ENCODE measurements at regions not wholly inside any gene's neighbourhood (a gene's known extent, or its start where the extent isn't known, plus 50 kb on each side); places are given as distances from the start of the nearest gene placed in this dataset.

DNA sequence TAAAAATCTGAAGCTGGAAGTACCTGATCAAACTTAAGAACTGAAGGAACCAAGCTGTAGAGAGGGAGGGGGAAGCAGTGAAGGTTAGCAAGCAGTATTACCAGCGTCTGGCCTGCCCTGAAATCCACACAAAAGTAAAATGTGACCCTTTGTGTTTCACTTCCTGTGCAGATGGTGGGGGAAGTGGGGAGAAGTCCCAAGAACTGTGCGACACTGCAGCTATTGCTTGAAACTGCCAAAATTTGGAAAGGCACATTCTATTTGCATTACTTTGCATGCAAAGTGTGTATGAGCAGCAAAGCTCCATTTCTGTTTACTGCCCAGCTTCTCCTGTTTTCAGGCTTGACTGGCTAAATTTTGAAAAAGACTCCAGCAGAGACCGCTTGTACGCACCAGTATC is 72.1 kb upstream of the BMAL1 start:
- intact Hi-C loops (cut with micrococcal nuclease; ENCODE audit: unreplicated experiment), result no loop called here
- DNase-seq, result no peak
- BruUV-seq (replicated peaks), result no TSS peak
- H3K4me1 Mint-ChIP-seq (ENCODE audit: low read depth, unreplicated experiment), result peaks cover 24% of the 10 kb centered on the region
- peaks cover 11% of the 10 kb centered on the region for H3K36me3 Mint-ChIP-seq (ENCODE audit: insufficient read depth, unreplicated experiment)
- H3K27ac Mint-ChIP-seq (ENCODE audit: unreplicated experiment), result no peak overlapping the region
- H3K9me3 Mint-ChIP-seq (ENCODE audit: low read depth, unreplicated experiment), result peaks cover 2% of the 10 kb centered on the region
- H3K4me3 Mint-ChIP-seq (ENCODE audit: low read depth, unreplicated experiment), result no peak overlapping the region
- CTCF ChIA-PET, result no interaction called here
- TF ChIP-seq, protein P1, sequence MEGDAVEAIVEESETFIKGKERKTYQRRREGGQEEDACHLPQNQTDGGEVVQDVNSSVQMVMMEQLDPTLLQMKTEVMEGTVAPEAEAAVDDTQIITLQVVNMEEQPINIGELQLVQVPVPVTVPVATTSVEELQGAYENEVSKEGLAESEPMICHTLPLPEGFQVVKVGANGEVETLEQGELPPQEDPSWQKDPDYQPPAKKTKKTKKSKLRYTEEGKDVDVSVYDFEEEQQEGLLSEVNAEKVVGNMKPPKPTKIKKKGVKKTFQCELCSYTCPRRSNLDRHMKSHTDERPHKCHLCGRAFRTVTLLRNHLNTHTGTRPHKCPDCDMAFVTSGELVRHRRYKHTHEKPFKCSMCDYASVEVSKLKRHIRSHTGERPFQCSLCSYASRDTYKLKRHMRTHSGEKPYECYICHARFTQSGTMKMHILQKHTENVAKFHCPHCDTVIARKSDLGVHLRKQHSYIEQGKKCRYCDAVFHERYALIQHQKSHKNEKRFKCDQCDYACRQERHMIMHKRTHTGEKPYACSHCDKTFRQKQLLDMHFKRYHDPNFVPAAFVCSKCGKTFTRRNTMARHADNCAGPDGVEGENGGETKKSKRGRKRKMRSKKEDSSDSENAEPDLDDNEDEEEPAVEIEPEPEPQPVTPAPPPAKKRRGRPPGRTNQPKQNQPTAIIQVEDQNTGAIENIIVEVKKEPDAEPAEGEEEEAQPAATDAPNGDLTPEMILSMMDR (IDR thresholded peaks at IDR 0.05; ENCODE audit: unreplicated experiment), result no peak
- H3K27me3 Mint-ChIP-seq (ENCODE audit: unreplicated experiment), result no peaks in the 10 kb centered on the region

DNA sequence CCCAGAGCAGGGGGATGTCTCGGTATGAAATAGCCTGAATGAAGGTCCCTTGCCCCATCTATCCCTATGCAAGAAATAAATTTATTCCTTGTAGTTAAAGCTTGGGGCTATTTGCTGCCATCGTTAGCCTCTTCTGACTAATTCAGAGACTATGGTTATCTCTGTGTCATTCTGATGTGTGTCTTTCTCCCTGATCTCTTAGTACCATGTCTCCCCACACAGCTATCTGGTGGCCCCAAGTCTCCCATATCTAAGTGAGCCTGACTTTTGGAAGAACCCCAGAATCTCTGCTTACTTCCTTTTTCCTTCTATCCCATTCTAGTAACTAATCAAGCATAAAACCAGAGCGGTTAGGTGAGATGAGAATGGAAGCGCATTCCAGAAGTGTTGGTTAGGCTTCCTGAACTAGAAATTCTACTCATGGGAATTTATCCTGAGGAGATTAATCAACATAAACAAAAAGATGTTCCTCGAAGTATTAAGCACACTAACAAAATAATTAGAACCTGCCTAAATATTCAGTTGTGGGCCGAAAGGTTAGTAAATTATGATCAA is 71.4 kb upstream of the BMAL1 start:
- H3K4me3 Mint-ChIP-seq (ENCODE audit: low read depth, unreplicated experiment), result no peak overlapping the region
- TF ChIP-seq, protein P1 (IDR thresholded peaks at IDR 0.05; ENCODE audit: unreplicated experiment), result no peak
- intact Hi-C loops (cut with micrococcal nuclease; ENCODE audit: unreplicated experiment), result no loop called here
- H3K27me3 Mint-ChIP-seq (ENCODE audit: unreplicated experiment), result no peaks in the 10 kb centered on the region
- no peak overlapping the region for H3K27ac Mint-ChIP-seq (ENCODE audit: unreplicated experiment)
- BruUV-seq (replicated peaks), result no TSS peak
- H3K36me3 Mint-ChIP-seq (ENCODE audit: insufficient read depth, unreplicated experiment), result peaks cover 11% of the 10 kb centered on the region
- CTCF ChIA-PET, result interaction anchor here (0.8 kb wide), 1 partner anchor 19 kb away, joined by 4 read pairs; no protein-coding TSS in a partner anchor
- H3K4me1 Mint-ChIP-seq (ENCODE audit: low read depth, unreplicated experiment), result peaks cover 24% of the 10 kb centered on the region
- DNase-seq, result no peak
- H3K9me3 Mint-ChIP-seq (ENCODE audit: low read depth, unreplicated experiment), result no peaks in the 10 kb centered on the region

DNA sequence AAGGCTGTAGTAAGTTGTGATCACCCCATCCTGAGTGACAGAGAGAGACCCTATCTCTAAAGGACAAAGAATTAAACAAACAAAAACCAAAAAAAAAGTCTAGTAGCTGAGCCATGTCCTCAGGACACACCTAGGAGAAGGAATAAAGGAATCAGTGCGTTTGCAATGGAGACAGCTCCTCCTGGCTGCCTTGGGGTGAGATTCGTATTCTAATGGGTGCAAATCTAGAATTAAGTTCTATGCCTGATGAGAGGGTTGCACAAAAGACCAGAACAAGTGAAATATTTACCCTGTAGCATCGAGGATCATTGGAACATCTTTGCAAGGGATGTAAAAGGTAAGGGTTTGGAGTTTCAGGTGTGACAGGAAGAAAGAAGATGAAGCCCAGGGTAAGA is 70.3 kb upstream of the BMAL1 start:
- H3K9me3 Mint-ChIP-seq (ENCODE audit: low read depth, unreplicated experiment), result no peaks in the 10 kb centered on the region
- H3K27ac Mint-ChIP-seq (ENCODE audit: unreplicated experiment), result peak overlapping the region; percentile 88
- CTCF ChIA-PET, result interaction anchor here (0.6 to 1.9 kb wide), 5 partner anchors 69 to 1685 kb away, joined by 3 to 6 read pairs (median 3); partner anchors contain the start of gene CYP2R1
- BruUV-seq (replicated peaks), result no TSS peak
- DNase-seq, result no peak
- TF ChIP-seq, protein P1 (IDR thresholded peaks at IDR 0.05; ENCODE audit: unreplicated experiment), result no peak
- peak overlapping the region; percentile 71 for H3K4me3 Mint-ChIP-seq (ENCODE audit: low read depth, unreplicated experiment)
- H3K27me3 Mint-ChIP-seq (ENCODE audit: unreplicated experiment), result no peaks in the 10 kb centered on the region
- H3K36me3 Mint-ChIP-seq (ENCODE audit: insufficient read depth, unreplicated experiment), result peaks cover 11% of the 10 kb centered on the region
- intact Hi-C loops (cut with micrococcal nuclease; ENCODE audit: unreplicated experiment), result loop anchor here (1.0 kb wide), 1 partner anchor 243 kb away; no protein-coding TSS in a partner anchor
- H3K4me1 Mint-ChIP-seq (ENCODE audit: low read depth, unreplicated experiment), result peaks cover 24% of the 10 kb centered on the region

- TF ChIP-seq, protein P1 (IDR thresholded peaks at IDR 0.05; ENCODE audit: unreplicated experiment), result no peak
- DNase-seq, result peak; percentile 25
- H3K4me1 Mint-ChIP-seq (ENCODE audit: low read depth, unreplicated experiment), result peaks cover 24% of the 10 kb centered on the region
- CTCF ChIA-PET, result interaction anchor here (0.6 to 1.9 kb wide), 7 partner anchors 29 to 552 kb away, joined by 3 to 6 read pairs (median 4); no protein-coding TSS in a partner anchor
- H3K4me3 Mint-ChIP-seq (ENCODE audit: low read depth, unreplicated experiment), result peak overlapping the region; percentile 71
- H3K36me3 Mint-ChIP-seq (ENCODE audit: insufficient read depth, unreplicated experiment), result peaks cover 11% of the 10 kb centered on the region
- H3K27me3 Mint-ChIP-seq (ENCODE audit: unreplicated experiment), result no peaks in the 10 kb centered on the region
- H3K9me3 Mint-ChIP-seq (ENCODE audit: low read depth, unreplicated experiment), result no peaks in the 10 kb centered on the region
- BruUV-seq (replicated peaks), result no TSS peak
- intact Hi-C loops (cut with micrococcal nuclease; ENCODE audit: unreplicated experiment), result loop anchor here (1.0 kb wide), 1 partner anchor 244 kb away; no protein-coding TSS in a partner anchor
- H3K27ac Mint-ChIP-seq (ENCODE audit: unreplicated experiment), result peak overlapping the region; percentile 88
Observed at GRCh38 chr11:13207665-13208594, 69.7 kb upstream of the BMAL1 start.
